IMR-90 (cell line): ENCODE measurements at regions not wholly inside any gene's neighbourhood (a gene's known extent, or its start where the extent isn't known, plus 50 kb on each side); places are given as distances from the start of the nearest gene placed in this dataset.

Source experiments
- ATAC-seq: fragments of 200-7000 bp; cut with Tn5 transposase; 2 replicates; pipeline ENCODE4 v1.9.1; 2020; ENCODE audit warnings: low read depth, mild to moderate bottlenecking, moderate library complexity
- BruUV-seq: library from RNA; stranded (reverse); fragments of 400-500 nt; replicated peaks from 2 replicates; lab custom pipeline; 2021; lab: Mats Ljungman, UMichigan
- CTCF ChIA-PET: fragments of 300-600 bp; formaldehyde crosslinking; extraction: SDS; loops from one replicate; lab custom pipeline; 2021; ENCODE audit warnings: antibody characterized with exemption; lab: Yijun Ruan, JAX
- POLR2A ChIA-PET: fragments of 300-600 bp; sonication (Branson Sonifier 250); formaldehyde crosslinking; loops from one replicate; lab custom pipeline; 2022; ENCODE audit warnings: antibody characterized with exemption; ENCODE audit not compliant: unreplicated experiment; lab: Charles Lee
- DNase-seq: peaks from one replicate; pipeline ENCODE4 v3.0.0; 2013
- H2AFZ ChIP-seq: replicated peaks from 2 replicates; pipeline ENCODE3; 2013; ENCODE audit warnings: low read length, mild to moderate bottlenecking; ENCODE audit not compliant: poor library complexity
- H2AK5ac ChIP-seq: 2 replicates; pipeline ENCODE4 v1.6.1; 2013; ENCODE audit warnings: low read depth, low read length, inconsistent platforms
- H2AK9ac ChIP-seq: replicated peaks from 2 replicates; pipeline ENCODE3; 2013; ENCODE audit warnings: mild to moderate bottlenecking, low read depth, low read length, moderate library complexity; ENCODE audit not compliant: poor library complexity
- H2BK120ac ChIP-seq: 2 replicates; pipeline ENCODE4 v1.6.1; 2013; ENCODE audit warnings: low read depth, low read length, inconsistent platforms
- H2BK15ac ChIP-seq: 3 replicates; pipeline ENCODE4 v1.6.1; 2013; ENCODE audit warnings: low read depth, low read length, inconsistent platforms
- H2BK20ac ChIP-seq: 2 replicates; pipeline ENCODE4 v1.6.1; 2013; ENCODE audit warnings: low read depth, mild to moderate bottlenecking, inconsistent platforms, low read length, moderate library complexity
- H2BK5ac ChIP-seq: 2 replicates; pipeline ENCODE4 v1.6.1; 2013; ENCODE audit warnings: mild to moderate bottlenecking, low read depth, low read length, inconsistent platforms; ENCODE audit not compliant: poor library complexity, severe bottlenecking
- H3K14ac ChIP-seq: replicated peaks from 2 replicates; pipeline ENCODE4 v1.6.1; 2013; ENCODE audit warnings: low read depth, low read length, inconsistent platforms
- H3K18ac ChIP-seq: 2 replicates; pipeline ENCODE4 v1.6.1; 2013; ENCODE audit warnings: low read depth, low read length, control low read depth
- H3K23ac ChIP-seq: 2 replicates; pipeline ENCODE4 v1.6.1; 2013; ENCODE audit warnings: low read depth, low read length, inconsistent platforms
- H3K27ac ChIP-seq: 2 replicates; pipeline ENCODE4 v1.5.1; 2013; ENCODE audit warnings: mild to moderate bottlenecking, control low read depth, low read length; ENCODE audit not compliant: insufficient read depth
- H3K27me3 ChIP-seq: 2 replicates; pipeline ENCODE4 v1.6.1; 2013; ENCODE audit warnings: low read length; ENCODE audit not compliant: control insufficient read depth, insufficient read depth
- H3K36me3 ChIP-seq: 2 replicates; pipeline ENCODE4 v1.6.1; 2013; ENCODE audit warnings: low read length, mixed read lengths; ENCODE audit not compliant: control insufficient read depth, insufficient read depth
- H3K4ac ChIP-seq: 2 replicates; pipeline ENCODE4 v1.6.1; 2013; ENCODE audit warnings: low read depth, low read length, inconsistent platforms
- H3K4me1 ChIP-seq: 2 replicates; pipeline ENCODE4 v1.6.1; 2013; ENCODE audit warnings: low read length, mixed read lengths; ENCODE audit not compliant: control insufficient read depth, insufficient read depth
- H3K4me2 ChIP-seq: 2 replicates; pipeline ENCODE4 v1.6.1; 2013; ENCODE audit warnings: low read depth, mild to moderate bottlenecking, control low read depth, low read length, moderate library complexity
- H3K4me3 ChIP-seq: 2 replicates; pipeline ENCODE4 v1.5.1; 2013; ENCODE audit warnings: low read depth, mild to moderate bottlenecking, control low read depth, low read length, moderate library complexity; ENCODE audit not compliant: insufficient read depth
- H3K56ac ChIP-seq: 2 replicates; pipeline ENCODE4 v1.6.1; 2013; ENCODE audit warnings: low read length, inconsistent platforms; ENCODE audit not compliant: insufficient read depth; ENCODE audit errors: extremely low read depth
- H3K79me1 ChIP-seq, 2 experiments: 2 replicates each; pipeline ENCODE4 v1.6.1; 2013; ENCODE audit warnings: low read length in 2 of 2, inconsistent platforms in 1 of 2, low read depth in 1 of 2
- H3K9ac ChIP-seq: 2 replicates; pipeline ENCODE4 v1.6.1; 2013; ENCODE audit warnings: low read depth, low read length, control low read depth
- H3K9me1 ChIP-seq: 2 replicates; pipeline ENCODE4 v1.6.1; 2013; ENCODE audit warnings: low read length, inconsistent platforms; ENCODE audit not compliant: insufficient read depth
- H3K9me3 ChIP-seq: 2 replicates; pipeline ENCODE4 v1.6.1; 2013; ENCODE audit warnings: low read length; ENCODE audit not compliant: control insufficient read depth, insufficient read depth
- H4K20me1 ChIP-seq: 2 replicates; pipeline ENCODE4 v1.6.1; 2013; ENCODE audit warnings: low read length, inconsistent platforms; ENCODE audit not compliant: insufficient read depth
- H4K5ac ChIP-seq: 2 replicates; pipeline ENCODE4 v1.6.1; 2013; ENCODE audit warnings: mild to moderate bottlenecking, low read depth, low read length, control low read depth
- H4K8ac ChIP-seq, 2 experiments: 2 replicates each; pipeline ENCODE4 v1.6.1; 2013; ENCODE audit warnings: low read depth in 2 of 2, low read length in 2 of 2, control low read depth in 1 of 2, inconsistent platforms in 1 of 2
- H4K91ac ChIP-seq: 2 replicates; pipeline ENCODE4 v1.6.1; 2013; ENCODE audit warnings: low read depth, low read length, inconsistent platforms; ENCODE audit not compliant: insufficient read depth
- BHLHE40 ChIP-seq: fragments of 150-350 bp; IDR thresholded peaks from 2 replicates; pipeline ENCODE4 v1.6.1; 2016; ENCODE audit warnings: mild to moderate bottlenecking, low read depth, low read length
- CEBPB ChIP-seq: IDR thresholded peaks from 2 replicates; pipeline ENCODE4 v1.6.1; 2012; ENCODE audit warnings: low read depth, low read length, improper control_type of control experiment
- CHD1 ChIP-seq: IDR thresholded peaks from 2 replicates; pipeline ENCODE4 v1.6.1; 2012; ENCODE audit warnings: low read depth, low read length, improper control_type of control experiment
- FOS ChIP-seq: fragments of 150-350 bp; IDR thresholded peaks from 2 replicates; pipeline ENCODE4 v1.6.1; 2016; ENCODE audit warnings: low read depth, low read length
- MAFK ChIP-seq: IDR thresholded peaks from 2 replicates; pipeline ENCODE4 v1.6.1; 2012; ENCODE audit warnings: low read depth, low read length, improper control_type of control experiment
- MAZ ChIP-seq: IDR thresholded peaks from 2 replicates; pipeline ENCODE4 v1.6.1; 2012; ENCODE audit warnings: low read depth, mild to moderate bottlenecking, low read length, improper control_type of control experiment, moderate library complexity, borderline replicate concordance
- MXI1 ChIP-seq: IDR thresholded peaks from 2 replicates; pipeline ENCODE4 v1.6.1; 2012; ENCODE audit warnings: low read depth, mild to moderate bottlenecking, low read length, moderate library complexity, borderline replicate concordance
- NFE2L2 ChIP-seq: fragments of 150-350 bp; IDR thresholded peaks from 2 replicates; pipeline ENCODE4 v1.6.1; 2016; ENCODE audit warnings: low read depth, mild to moderate bottlenecking, low read length
- POLR2A ChIP-seq: IDR thresholded peaks from 2 replicates; pipeline ENCODE4 v1.6.1; 2012; ENCODE audit warnings: mild to moderate bottlenecking, low read depth, low read length
- RAD21 ChIP-seq: IDR thresholded peaks from 2 replicates; pipeline ENCODE4 v1.6.1; 2012; ENCODE audit warnings: low read length, improper control_type of control experiment
- RCOR1 ChIP-seq: IDR thresholded peaks from 2 replicates; pipeline ENCODE4 v1.6.1; 2012; ENCODE audit warnings: mild to moderate bottlenecking, low read length, improper control_type of control experiment; ENCODE audit not compliant: insufficient replicate concordance
- SMC3 ChIP-seq: fragments of 150-350 bp; IDR thresholded peaks from 2 replicates; pipeline ENCODE4 v1.6.1; 2016; ENCODE audit warnings: low read depth, mild to moderate bottlenecking, antibody characterized with exemption, low read length, moderate library complexity
- WGBS, 2 experiments: methylation state at CpG; one replicate each; pipeline versions ENCODE4 v1.1.5 to v1.1.7; 2013; ENCODE audit warnings: missing lambda C conversion rate in 2 of 2; ENCODE audit not compliant: insufficient read length in 1 of 2; ENCODE audit errors: extremely low coverage in 2 of 2; 5-methylcytosine and 5-hydroxymethylcytosine counted together
- dilution Hi-C: fragments of 300-500 bp; cut with HindIII; formaldehyde crosslinking; loops from one replicate; pipeline ENCODE4 v1.14.3; 2018; ENCODE audit warnings: low sequenced_read_pairs; ENCODE audit not compliant: unreplicated experiment
- in situ Hi-C: fragments of 300-500 bp; cut with MboI; formaldehyde crosslinking; loops from 3 replicates; pipeline ENCODE4 v1.14.3; 2019; ENCODE audit warnings: low sequenced_read_pairs, inconsistent platforms, mixed read lengths
- intact Hi-C: fragments of 100-400 bp; cut with micrococcal nuclease; formaldehyde crosslinking; loops from 2 replicates; pipeline ENCODE4 v1.10.0; 2022
- TF ChIP-seq, protein P1 (sequence below): fragments of 150-350 bp; IDR thresholded peaks from 2 replicates; pipeline ENCODE4 v1.6.1; 2016; ENCODE audit warnings: low read depth, mild to moderate bottlenecking, low read length, moderate library complexity, borderline replicate concordance
- TF ChIP-seq, protein P2 (sequence below): fragments of 150-350 bp; IDR thresholded peaks from 2 replicates; pipeline ENCODE4 v1.6.1; 2017; ENCODE audit warnings: mild to moderate bottlenecking, antibody characterized with exemption, low read length, low read depth
- TF ChIP-seq, protein P3 (sequence below): conservative IDR thresholded peaks from 2 replicates; pipeline ENCODE4 v1.5.1; 2012; ENCODE audit warnings: mild to moderate bottlenecking, low read depth, low read length, improper control_type of control experiment

DNA sequence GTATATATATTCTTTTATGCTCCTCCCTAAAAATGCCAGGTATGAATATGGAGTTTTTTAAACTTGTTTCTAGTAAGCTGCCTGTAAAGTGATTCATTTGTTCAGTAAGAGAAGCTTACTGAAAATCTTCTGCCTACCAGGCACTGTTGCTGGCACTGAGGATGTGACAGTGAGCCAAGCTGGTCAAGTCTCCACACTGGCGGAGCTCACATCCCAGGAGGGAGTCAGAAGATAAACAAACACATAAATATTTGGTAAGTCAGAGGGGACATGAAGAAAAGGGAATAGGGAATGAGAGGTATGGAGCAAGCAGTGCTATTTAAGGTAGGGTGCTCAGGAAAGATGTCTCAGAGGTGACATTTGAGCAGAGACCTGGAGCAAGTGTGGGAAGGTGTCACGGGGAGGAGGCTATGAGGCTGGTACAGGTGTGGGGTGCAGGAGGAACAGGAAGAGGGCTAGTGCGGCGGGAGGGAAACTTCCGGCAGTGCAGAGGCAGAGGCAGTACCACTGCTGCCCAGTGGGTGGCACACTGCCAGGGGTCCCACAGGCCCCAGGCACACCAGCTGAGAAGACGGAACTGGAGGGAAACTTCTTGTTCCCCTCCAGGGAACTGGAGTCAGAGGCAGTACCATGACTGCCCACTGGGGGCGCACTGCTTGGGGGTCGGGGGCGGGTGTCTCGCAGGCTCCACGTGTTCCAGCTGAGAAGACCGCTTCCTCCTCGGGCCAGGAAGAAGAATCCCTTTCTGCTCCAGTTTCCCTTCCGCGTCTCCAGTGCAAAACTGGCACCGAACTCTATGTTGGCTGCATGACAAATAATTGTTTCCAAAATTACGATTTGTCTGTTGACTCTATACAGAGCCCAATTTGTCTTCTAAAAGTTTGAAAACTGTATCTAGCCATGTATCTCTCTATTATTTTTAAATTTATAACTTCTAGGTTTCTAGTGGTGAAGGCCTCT is 161.0 kb downstream of the TEX36 start:
- Histone ChIP-seq H4K8ac (no peak overlapping the region), H3K79me1 (no peaks in the 10 kb centered on the region), H3K4me3 (no peak overlapping the region), H4K20me1 (no peaks in the 10 kb centered on the region), H4K5ac (no peak overlapping the region), H2BK15ac (no peak overlapping the region), H3K18ac (no peak overlapping the region), H2AK5ac (no peak overlapping the region), H3K27me3 (no peaks in the 10 kb centered on the region), H2AK9ac (no peak overlapping the region), H3K9me1 (no peaks in the 10 kb centered on the region), H2AFZ (peak overlapping the region; percentile 21), H2BK5ac (no peak overlapping the region), H3K56ac (no peak overlapping the region), H2BK120ac (no peak overlapping the region), H3K4me2 (no peak overlapping the region), H3K4me1 (no peaks in the 10 kb centered on the region), H3K4ac (no peak overlapping the region), H2BK20ac (no peak overlapping the region), H3K27ac (no peak overlapping the region), H4K91ac (no peak overlapping the region), H3K14ac (no peak overlapping the region), H3K36me3 (no peaks in the 10 kb centered on the region), H3K9me3 (no peaks in the 10 kb centered on the region), H3K9ac (no peak overlapping the region), H3K23ac (no peak overlapping the region)
- 94% methylated on average over 3 of the region's 17 CpGs; no CpG with 5 or more reads in 1 of the 2 experiments for WGBS, 2 experiments
- ATAC-seq, result no peak
- CTCF ChIA-PET, result no interaction called here
- BruUV-seq, result no TSS peak
- no peak for DNase-seq
- dilution Hi-C loops (no loop called here), in situ Hi-C loops (no loop called here), intact Hi-C loops (loop anchor here (10.0 kb wide), 1 partner anchor 183 kb away; no protein-coding TSS in a partner anchor)
- POLR2A ChIA-PET, result no interaction called here
- no peak for TF ChIP-seq FOS
- no peak for TF ChIP-seq NFE2L2
- no peak for TF ChIP-seq RAD21
- TF ChIP-seq SMC3, result no peak
- TF ChIP-seq CEBPB, result no peak
- TF ChIP-seq, protein P1, sequence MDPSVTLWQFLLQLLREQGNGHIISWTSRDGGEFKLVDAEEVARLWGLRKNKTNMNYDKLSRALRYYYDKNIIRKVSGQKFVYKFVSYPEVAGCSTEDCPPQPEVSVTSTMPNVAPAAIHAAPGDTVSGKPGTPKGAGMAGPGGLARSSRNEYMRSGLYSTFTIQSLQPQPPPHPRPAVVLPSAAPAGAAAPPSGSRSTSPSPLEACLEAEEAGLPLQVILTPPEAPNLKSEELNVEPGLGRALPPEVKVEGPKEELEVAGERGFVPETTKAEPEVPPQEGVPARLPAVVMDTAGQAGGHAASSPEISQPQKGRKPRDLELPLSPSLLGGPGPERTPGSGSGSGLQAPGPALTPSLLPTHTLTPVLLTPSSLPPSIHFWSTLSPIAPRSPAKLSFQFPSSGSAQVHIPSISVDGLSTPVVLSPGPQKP, result no peak
- no peak for TF ChIP-seq BHLHE40
- no peak for TF ChIP-seq MXI1
- no peak for TF ChIP-seq CHD1
- TF ChIP-seq, protein P2, sequence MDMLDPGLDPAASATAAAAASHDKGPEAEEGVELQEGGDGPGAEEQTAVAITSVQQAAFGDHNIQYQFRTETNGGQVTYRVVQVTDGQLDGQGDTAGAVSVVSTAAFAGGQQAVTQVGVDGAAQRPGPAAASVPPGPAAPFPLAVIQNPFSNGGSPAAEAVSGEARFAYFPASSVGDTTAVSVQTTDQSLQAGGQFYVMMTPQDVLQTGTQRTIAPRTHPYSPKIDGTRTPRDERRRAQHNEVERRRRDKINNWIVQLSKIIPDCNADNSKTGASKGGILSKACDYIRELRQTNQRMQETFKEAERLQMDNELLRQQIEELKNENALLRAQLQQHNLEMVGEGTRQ, result no peak
- TF ChIP-seq, protein P3, sequence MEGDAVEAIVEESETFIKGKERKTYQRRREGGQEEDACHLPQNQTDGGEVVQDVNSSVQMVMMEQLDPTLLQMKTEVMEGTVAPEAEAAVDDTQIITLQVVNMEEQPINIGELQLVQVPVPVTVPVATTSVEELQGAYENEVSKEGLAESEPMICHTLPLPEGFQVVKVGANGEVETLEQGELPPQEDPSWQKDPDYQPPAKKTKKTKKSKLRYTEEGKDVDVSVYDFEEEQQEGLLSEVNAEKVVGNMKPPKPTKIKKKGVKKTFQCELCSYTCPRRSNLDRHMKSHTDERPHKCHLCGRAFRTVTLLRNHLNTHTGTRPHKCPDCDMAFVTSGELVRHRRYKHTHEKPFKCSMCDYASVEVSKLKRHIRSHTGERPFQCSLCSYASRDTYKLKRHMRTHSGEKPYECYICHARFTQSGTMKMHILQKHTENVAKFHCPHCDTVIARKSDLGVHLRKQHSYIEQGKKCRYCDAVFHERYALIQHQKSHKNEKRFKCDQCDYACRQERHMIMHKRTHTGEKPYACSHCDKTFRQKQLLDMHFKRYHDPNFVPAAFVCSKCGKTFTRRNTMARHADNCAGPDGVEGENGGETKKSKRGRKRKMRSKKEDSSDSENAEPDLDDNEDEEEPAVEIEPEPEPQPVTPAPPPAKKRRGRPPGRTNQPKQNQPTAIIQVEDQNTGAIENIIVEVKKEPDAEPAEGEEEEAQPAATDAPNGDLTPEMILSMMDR, result no peak; the same call in 1 of the 2 replicates
- no peak for TF ChIP-seq MAZ
- TF ChIP-seq RCOR1, result no peak
- TF ChIP-seq MAFK, result no peak
- no peak for TF ChIP-seq POLR2A
